ENCODE measurements at regions not wholly inside any gene's neighbourhood (a gene's known extent, or its start where the extent isn't known, plus 50 kb on each side); places are given as distances from the start of the nearest gene placed in this dataset.

GRCh38 chr2:117614296-117614695, 200.2 kb upstream of the DDX18 start:
- no peaks in the 10 kb centered on the region for H3K27me3 ChIP-seq (ENCODE audit: insufficient read depth)
- DNase-seq (ENCODE audit: low spot score) (no peak), ATAC-seq (no peak)
- H3K27me3 Mint-ChIP-seq (ENCODE audit: insufficient read depth, low read depth, poor library complexity): no peaks in the 10 kb centered on the region
- H3K4me3 ChIP-seq: no peak overlapping the region
- H3K9me2 ChIP-seq (ENCODE audit: insufficient read depth): 0 out of 2 replicates have a peak, but pooled peaks cover 8% of the 10 kb centered on the region
- no peaks in the 10 kb centered on the region for H3K9me3 Mint-ChIP-seq
- no peaks in the 10 kb centered on the region for H3K4me1 ChIP-seq (ENCODE audit: insufficient read depth)
- no peak overlapping the region for H3K27ac ChIP-seq (ENCODE audit: low read depth)
- no peaks in the 10 kb centered on the region for H3K79me2 ChIP-seq (replicated peaks; ENCODE audit: insufficient read depth)
- no peaks in the 10 kb centered on the region for H4K20me1 ChIP-seq (replicated peaks; ENCODE audit: insufficient read depth)
- peaks cover 14% of the 10 kb centered on the region for H3K4me1 Mint-ChIP-seq
- no peak overlapping the region for H3K4me2 ChIP-seq
- H2AFZ ChIP-seq: no peak overlapping the region
- TF ChIP-seq NANOG (IDR thresholded peaks at IDR 0.05; ENCODE audit: borderline replicate concordance) (no peak), ZNF331 (CRISPR knock-in tag; IDR thresholded peaks at IDR 0.05; ENCODE audit: low read depth) (no peak), ZNF114 (CRISPR knock-in tag; IDR thresholded peaks at IDR 0.05) (no peak), STAT1 (IDR thresholded peaks at IDR 0.05; ENCODE audit: unreplicated experiment) (no peak), CTCF (conservative IDR thresholded peaks at IDR 0.05; ENCODE audit: low read depth in 2 of 2) (no peak), CREB1 (CRISPR knock-in tag; IDR thresholded peaks at IDR 0.05; ENCODE audit: low read depth) (no peak), JUNB (IDR thresholded peaks at IDR 0.05; ENCODE audit: unreplicated experiment) (no peak), EZH2phosphoT487 (IDR thresholded peaks at IDR 0.05; ENCODE audit: unreplicated experiment) (no peak), EZH2 (IDR thresholded peaks at IDR 0.05; ENCODE audit: low read depth, unreplicated experiment) (no peak), POLR2AphosphoS5 (IDR thresholded peaks at IDR 0.05; ENCODE audit: low read depth) (no peak)
- TF ChIP-seq, protein P1, sequence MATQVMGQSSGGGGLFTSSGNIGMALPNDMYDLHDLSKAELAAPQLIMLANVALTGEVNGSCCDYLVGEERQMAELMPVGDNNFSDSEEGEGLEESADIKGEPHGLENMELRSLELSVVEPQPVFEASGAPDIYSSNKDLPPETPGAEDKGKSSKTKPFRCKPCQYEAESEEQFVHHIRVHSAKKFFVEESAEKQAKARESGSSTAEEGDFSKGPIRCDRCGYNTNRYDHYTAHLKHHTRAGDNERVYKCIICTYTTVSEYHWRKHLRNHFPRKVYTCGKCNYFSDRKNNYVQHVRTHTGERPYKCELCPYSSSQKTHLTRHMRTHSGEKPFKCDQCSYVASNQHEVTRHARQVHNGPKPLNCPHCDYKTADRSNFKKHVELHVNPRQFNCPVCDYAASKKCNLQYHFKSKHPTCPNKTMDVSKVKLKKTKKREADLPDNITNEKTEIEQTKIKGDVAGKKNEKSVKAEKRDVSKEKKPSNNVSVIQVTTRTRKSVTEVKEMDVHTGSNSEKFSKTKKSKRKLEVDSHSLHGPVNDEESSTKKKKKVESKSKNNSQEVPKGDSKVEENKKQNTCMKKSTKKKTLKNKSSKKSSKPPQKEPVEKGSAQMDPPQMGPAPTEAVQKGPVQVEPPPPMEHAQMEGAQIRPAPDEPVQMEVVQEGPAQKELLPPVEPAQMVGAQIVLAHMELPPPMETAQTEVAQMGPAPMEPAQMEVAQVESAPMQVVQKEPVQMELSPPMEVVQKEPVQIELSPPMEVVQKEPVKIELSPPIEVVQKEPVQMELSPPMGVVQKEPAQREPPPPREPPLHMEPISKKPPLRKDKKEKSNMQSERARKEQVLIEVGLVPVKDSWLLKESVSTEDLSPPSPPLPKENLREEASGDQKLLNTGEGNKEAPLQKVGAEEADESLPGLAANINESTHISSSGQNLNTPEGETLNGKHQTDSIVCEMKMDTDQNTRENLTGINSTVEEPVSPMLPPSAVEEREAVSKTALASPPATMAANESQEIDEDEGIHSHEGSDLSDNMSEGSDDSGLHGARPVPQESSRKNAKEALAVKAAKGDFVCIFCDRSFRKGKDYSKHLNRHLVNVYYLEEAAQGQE (IDR thresholded peaks at IDR 0.05; ENCODE audit: unreplicated experiment): no peak
- TF ChIP-seq, protein P2, sequence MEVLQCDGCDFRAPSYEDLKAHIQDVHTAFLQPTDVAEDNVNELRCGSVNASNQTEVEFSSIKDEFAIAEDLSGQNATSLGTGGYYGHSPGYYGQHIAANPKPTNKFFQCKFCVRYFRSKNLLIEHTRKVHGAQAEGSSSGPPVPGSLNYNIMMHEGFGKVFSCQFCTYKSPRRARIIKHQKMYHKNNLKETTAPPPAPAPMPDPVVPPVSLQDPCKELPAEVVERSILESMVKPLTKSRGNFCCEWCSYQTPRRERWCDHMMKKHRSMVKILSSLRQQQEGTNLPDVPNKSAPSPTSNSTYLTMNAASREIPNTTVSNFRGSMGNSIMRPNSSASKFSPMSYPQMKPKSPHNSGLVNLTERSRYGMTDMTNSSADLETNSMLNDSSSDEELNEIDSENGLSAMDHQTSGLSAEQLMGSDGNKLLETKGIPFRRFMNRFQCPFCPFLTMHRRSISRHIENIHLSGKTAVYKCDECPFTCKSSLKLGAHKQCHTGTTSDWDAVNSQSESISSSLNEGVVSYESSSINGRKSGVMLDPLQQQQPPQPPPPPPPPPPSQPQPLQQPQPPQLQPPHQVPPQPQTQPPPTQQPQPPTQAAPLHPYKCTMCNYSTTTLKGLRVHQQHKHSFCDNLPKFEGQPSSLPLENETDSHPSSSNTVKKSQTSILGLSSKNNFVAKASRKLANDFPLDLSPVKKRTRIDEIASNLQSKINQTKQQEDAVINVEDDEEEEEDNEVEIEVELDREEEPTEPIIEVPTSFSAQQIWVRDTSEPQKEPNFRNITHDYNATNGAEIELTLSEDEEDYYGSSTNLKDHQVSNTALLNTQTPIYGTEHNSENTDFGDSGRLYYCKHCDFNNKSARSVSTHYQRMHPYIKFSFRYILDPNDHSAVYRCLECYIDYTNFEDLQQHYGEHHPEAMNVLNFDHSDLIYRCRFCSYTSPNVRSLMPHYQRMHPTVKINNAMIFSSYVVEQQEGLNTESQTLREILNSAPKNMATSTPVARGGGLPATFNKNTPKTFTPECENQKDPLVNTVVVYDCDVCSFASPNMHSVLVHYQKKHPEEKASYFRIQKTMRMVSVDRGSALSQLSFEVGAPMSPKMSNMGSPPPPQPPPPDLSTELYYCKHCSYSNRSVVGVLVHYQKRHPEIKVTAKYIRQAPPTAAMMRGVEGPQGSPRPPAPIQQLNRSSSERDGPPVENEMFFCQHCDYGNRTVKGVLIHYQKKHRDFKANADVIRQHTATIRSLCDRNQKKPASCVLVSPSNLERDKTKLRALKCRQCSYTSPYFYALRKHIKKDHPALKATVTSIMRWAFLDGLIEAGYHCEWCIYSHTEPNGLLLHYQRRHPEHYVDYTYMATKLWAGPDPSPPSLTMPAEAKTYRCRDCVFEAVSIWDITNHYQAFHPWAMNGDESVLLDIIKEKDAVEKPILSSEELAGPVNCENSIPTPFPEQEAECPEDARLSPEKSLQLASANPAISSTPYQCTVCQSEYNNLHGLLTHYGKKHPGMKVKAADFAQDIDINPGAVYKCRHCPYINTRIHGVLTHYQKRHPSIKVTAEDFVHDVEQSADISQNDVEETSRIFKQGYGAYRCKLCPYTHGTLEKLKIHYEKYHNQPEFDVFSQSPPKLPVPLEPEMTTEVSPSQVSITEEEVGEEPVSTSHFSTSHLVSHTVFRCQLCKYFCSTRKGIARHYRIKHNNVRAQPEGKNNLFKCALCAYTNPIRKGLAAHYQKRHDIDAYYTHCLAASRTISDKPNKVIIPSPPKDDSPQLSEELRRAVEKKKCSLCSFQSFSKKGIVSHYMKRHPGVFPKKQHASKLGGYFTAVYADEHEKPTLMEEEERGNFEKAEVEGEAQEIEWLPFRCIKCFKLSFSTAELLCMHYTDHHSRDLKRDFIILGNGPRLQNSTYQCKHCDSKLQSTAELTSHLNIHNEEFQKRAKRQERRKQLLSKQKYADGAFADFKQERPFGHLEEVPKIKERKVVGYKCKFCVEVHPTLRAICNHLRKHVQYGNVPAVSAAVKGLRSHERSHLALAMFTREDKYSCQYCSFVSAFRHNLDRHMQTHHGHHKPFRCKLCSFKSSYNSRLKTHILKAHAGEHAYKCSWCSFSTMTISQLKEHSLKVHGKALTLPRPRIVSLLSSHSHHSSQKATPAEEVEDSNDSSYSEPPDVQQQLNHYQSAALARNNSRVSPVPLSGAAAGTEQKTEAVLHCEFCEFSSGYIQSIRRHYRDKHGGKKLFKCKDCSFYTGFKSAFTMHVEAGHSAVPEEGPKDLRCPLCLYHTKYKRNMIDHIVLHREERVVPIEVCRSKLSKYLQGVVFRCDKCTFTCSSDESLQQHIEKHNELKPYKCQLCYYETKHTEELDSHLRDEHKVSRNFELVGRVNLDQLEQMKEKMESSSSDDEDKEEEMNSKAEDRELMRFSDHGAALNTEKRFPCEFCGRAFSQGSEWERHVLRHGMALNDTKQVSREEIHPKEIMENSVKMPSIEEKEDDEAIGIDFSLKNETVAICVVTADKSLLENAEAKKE (CRISPR knock-in tag; IDR thresholded peaks at IDR 0.05): no peak
- TF ChIP-seq, protein P3, sequence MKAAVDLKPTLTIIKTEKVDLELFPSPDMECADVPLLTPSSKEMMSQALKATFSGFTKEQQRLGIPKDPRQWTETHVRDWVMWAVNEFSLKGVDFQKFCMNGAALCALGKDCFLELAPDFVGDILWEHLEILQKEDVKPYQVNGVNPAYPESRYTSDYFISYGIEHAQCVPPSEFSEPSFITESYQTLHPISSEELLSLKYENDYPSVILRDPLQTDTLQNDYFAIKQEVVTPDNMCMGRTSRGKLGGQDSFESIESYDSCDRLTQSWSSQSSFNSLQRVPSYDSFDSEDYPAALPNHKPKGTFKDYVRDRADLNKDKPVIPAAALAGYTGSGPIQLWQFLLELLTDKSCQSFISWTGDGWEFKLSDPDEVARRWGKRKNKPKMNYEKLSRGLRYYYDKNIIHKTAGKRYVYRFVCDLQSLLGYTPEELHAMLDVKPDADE (IDR thresholded peaks at IDR 0.05): no peak
- H3K4me3 Mint-ChIP-seq: no peak overlapping the region
- no peaks in the 10 kb centered on the region for H3K36me3 ChIP-seq (ENCODE audit: insufficient read depth)
- H3K36me3 Mint-ChIP-seq (ENCODE audit: low read depth): no peaks in the 10 kb centered on the region
- H3F3A ChIP-seq (replicated peaks; ENCODE audit: low read depth): no peaks in the 10 kb centered on the region
- H3K27ac Mint-ChIP-seq: no peak overlapping the region
